SK-N-SH (cell line): ENCODE measurements at regions not wholly inside any gene's neighbourhood (a gene's known extent, or its start where the extent isn't known, plus 50 kb on each side); places are given as distances from the start of the nearest gene placed in this dataset.

Experiments
- CTCF ChIP-seq: fragments of 200-600 bp; sonication (generic); IDR thresholded peaks from 2 replicates; pipeline ENCODE4 v1.6.1; 2017; ENCODE audit warnings: antibody characterized with exemption, mild to moderate bottlenecking, moderate library complexity
- EZH2phosphoT487 ChIP-seq: fragments of 200-600 bp; sonication (generic); IDR thresholded peaks from 2 replicates; pipeline ENCODE4 v1.6.1; 2017; ENCODE audit warnings: low read depth, mixed run types, mild to moderate bottlenecking, antibody characterized with exemption, moderate library complexity, borderline replicate concordance
- MAX ChIP-seq: IDR thresholded peaks from 2 replicates; pipeline ENCODE4 v1.4.0; 2012; ENCODE audit warnings: low read depth
- POLR2AphosphoS5 ChIP-seq: IDR thresholded peaks from 2 replicates; pipeline ENCODE4 v1.6.1; 2012; ENCODE audit warnings: low read depth, low read length
- RAD21 ChIP-seq: IDR thresholded peaks from 2 replicates; pipeline ENCODE4 v1.6.1; 2012; ENCODE audit warnings: mild to moderate bottlenecking, low read length
- TAF1 ChIP-seq: IDR thresholded peaks from 2 replicates; pipeline ENCODE4 v1.6.1; 2012; ENCODE audit warnings: low read depth, mild to moderate bottlenecking, low read length, moderate library complexity, borderline replicate concordance
- USF2 ChIP-seq: fragments of 150-350 bp; IDR thresholded peaks from 2 replicates; pipeline ENCODE4 v1.6.1; 2017; ENCODE audit warnings: antibody characterized with exemption, low read length, low read depth, borderline replicate concordance
- TF ChIP-seq, protein P1 (sequence below): IDR thresholded peaks from 2 replicates; pipeline ENCODE4; 2012
- TF ChIP-seq, protein P2 (sequence below): IDR thresholded peaks from 2 replicates; pipeline ENCODE4 v1.6.1; 2012; ENCODE audit warnings: mild to moderate bottlenecking, low read depth, low read length, moderate library complexity

DNA sequence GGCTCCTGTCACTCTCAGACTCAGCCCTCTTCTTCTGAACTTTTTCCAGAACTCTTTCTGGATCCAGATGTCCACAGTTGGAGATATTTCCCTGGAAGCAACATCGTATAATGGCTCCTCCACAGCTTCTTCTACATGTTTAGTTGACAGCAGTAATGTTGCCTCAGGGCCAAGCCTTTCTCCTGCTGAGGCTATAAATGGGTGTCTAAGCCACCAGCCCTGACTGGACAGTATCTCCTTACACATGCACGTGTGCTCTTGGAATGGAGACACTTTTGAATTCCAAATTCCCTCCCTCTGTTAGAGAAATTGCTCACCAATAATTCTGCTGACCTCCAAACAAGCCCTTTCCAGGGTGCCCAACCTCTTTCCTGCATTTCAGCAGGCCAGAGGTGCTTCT lies 156.2 kb upstream of the PIK3C3 start:
- no peak for TF ChIP-seq CTCF
- TF ChIP-seq EZH2phosphoT487, result no peak
- TF ChIP-seq POLR2AphosphoS5, result no peak
- no peak for TF ChIP-seq MAX
- TF ChIP-seq, protein P1, sequence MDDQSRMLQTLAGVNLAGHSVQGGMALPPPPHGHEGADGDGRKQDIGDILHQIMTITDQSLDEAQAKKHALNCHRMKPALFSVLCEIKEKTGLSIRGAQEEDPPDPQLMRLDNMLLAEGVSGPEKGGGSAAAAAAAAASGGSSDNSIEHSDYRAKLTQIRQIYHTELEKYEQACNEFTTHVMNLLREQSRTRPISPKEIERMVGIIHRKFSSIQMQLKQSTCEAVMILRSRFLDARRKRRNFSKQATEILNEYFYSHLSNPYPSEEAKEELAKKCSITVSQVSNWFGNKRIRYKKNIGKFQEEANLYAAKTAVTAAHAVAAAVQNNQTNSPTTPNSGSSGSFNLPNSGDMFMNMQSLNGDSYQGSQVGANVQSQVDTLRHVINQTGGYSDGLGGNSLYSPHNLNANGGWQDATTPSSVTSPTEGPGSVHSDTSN, result no peak
- TF ChIP-seq, protein P2, sequence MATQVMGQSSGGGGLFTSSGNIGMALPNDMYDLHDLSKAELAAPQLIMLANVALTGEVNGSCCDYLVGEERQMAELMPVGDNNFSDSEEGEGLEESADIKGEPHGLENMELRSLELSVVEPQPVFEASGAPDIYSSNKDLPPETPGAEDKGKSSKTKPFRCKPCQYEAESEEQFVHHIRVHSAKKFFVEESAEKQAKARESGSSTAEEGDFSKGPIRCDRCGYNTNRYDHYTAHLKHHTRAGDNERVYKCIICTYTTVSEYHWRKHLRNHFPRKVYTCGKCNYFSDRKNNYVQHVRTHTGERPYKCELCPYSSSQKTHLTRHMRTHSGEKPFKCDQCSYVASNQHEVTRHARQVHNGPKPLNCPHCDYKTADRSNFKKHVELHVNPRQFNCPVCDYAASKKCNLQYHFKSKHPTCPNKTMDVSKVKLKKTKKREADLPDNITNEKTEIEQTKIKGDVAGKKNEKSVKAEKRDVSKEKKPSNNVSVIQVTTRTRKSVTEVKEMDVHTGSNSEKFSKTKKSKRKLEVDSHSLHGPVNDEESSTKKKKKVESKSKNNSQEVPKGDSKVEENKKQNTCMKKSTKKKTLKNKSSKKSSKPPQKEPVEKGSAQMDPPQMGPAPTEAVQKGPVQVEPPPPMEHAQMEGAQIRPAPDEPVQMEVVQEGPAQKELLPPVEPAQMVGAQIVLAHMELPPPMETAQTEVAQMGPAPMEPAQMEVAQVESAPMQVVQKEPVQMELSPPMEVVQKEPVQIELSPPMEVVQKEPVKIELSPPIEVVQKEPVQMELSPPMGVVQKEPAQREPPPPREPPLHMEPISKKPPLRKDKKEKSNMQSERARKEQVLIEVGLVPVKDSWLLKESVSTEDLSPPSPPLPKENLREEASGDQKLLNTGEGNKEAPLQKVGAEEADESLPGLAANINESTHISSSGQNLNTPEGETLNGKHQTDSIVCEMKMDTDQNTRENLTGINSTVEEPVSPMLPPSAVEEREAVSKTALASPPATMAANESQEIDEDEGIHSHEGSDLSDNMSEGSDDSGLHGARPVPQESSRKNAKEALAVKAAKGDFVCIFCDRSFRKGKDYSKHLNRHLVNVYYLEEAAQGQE, result no peak
- TF ChIP-seq TAF1, result no peak
- TF ChIP-seq RAD21, result no peak
- no peak for TF ChIP-seq USF2
